Endodermal cell (in vitro differentiated cells): ENCODE measurements at regions not wholly inside any gene's neighbourhood (a gene's known extent, or its start where the extent isn't known, plus 50 kb on each side); places are given as distances from the start of the nearest gene placed in this dataset.
"Not testable (repeated sequence)": the region's sequence is repeated elsewhere in the genome, so short reads cannot be mapped to it uniquely, and the experiment has no call there.

Experiments
- DNase-seq: peaks from one replicate; pipeline ENCODE4 v3.0.0-alpha.2; 2017
- H3K27ac ChIP-seq: 2 replicates; pipeline ENCODE4 v1.5.1; 2013; ENCODE audit warnings: mild to moderate bottlenecking, low read depth, low read length, moderate library complexity
- H3K27me3 ChIP-seq: 2 replicates; pipeline ENCODE4 v1.6.1; 2013; ENCODE audit warnings: mild to moderate bottlenecking, low read length, moderate library complexity; ENCODE audit not compliant: insufficient read depth, control insufficient read depth, poor library complexity, severe bottlenecking
- H3K36me3 ChIP-seq: 2 replicates; pipeline ENCODE4 v1.7.0; 2013; ENCODE audit warnings: mild to moderate bottlenecking, low read length, moderate library complexity; ENCODE audit not compliant: control insufficient read depth, insufficient read depth
- H3K4me1 ChIP-seq: one replicate; pipeline ENCODE4 v1.7.0; 2013; ENCODE audit warnings: low read length; ENCODE audit not compliant: control insufficient read depth, insufficient read depth
- H3K4me3 ChIP-seq: 2 replicates; pipeline ENCODE4 v1.5.1; 2013; ENCODE audit warnings: mild to moderate bottlenecking, low read length, moderate library complexity
- H3K9ac ChIP-seq: 2 replicates; pipeline ENCODE4 v1.6.1; 2013; ENCODE audit warnings: mild to moderate bottlenecking, low read length, moderate library complexity; ENCODE audit not compliant: poor library complexity, severe bottlenecking; ENCODE audit errors: extremely low read depth
- H3K9me3 ChIP-seq: 2 replicates; pipeline ENCODE4 v1.6.1; 2013; ENCODE audit warnings: mild to moderate bottlenecking, low read length, moderate library complexity; ENCODE audit not compliant: control insufficient read depth
- H3K27ac Mint-ChIP-seq: 2 replicates; pipeline ENCODE4 v1.8.0; 2020; ENCODE audit warnings: mixed read lengths
- H3K27me3 Mint-ChIP-seq: 2 replicates; pipeline ENCODE4 v1.8.0; 2021; ENCODE audit warnings: mild to moderate bottlenecking, mixed read lengths; ENCODE audit not compliant: insufficient read depth
- H3K36me3 Mint-ChIP-seq: 2 replicates; pipeline ENCODE4 v1.8.0; 2020; ENCODE audit warnings: low read depth, mixed read lengths
- H3K4me1 Mint-ChIP-seq: 2 replicates; pipeline ENCODE4 v1.8.0; 2020; ENCODE audit warnings: mixed read lengths
- H3K4me3 Mint-ChIP-seq: 2 replicates; pipeline ENCODE4 v1.8.0; 2020; ENCODE audit warnings: mild to moderate bottlenecking, moderate library complexity, mixed read lengths
- H3K9me3 Mint-ChIP-seq: 2 replicates; pipeline ENCODE4 v1.8.0; 2020; ENCODE audit warnings: mild to moderate bottlenecking, mixed read lengths
- CTCF ChIP-seq: fragments of 200-600 bp; sonication (generic); conservative IDR thresholded peaks from 2 replicates; pipeline ENCODE4 v1.5.0; 2021; ENCODE audit warnings: antibody characterized with exemption, mild to moderate bottlenecking
- WGBS, 2 experiments: methylation state at CpG; one replicate each; pipeline versions ENCODE4 v1.1.5 to v1.1.7; 2013; ENCODE audit warnings: missing lambda C conversion rate in 2 of 2, mixed read lengths in 1 of 2; ENCODE audit not compliant: insufficient coverage in 1 of 2, insufficient read length in 1 of 2; 5-methylcytosine and 5-hydroxymethylcytosine counted together

GRCh38 chrX:137930533-137930932, 364.6 kb downstream of the ZIC3 start:
- H3K27me3 ChIP-seq = no peaks in the 10 kb centered on the region
- H3K36me3 ChIP-seq = no peaks in the 10 kb centered on the region
- H3K36me3 Mint-ChIP-seq = peaks cover 13% of the 10 kb centered on the region
- TF ChIP-seq CTCF = no peak
- no peaks in the 10 kb centered on the region for H3K4me1 ChIP-seq
- H3K27ac Mint-ChIP-seq = no peak overlapping the region
- peaks cover 6% of the 10 kb centered on the region for H3K4me1 Mint-ChIP-seq
- H3K9me3 ChIP-seq = peaks cover 18% of the 10 kb centered on the region
- WGBS, 2 experiments = 51 to 60% methylated on average over 1 to 2 of the region's 2 CpGs
- H3K9ac ChIP-seq = no peak overlapping the region
- H3K27me3 Mint-ChIP-seq = no peaks in the 10 kb centered on the region
- no peak overlapping the region for H3K4me3 Mint-ChIP-seq
- H3K4me3 ChIP-seq = no peak overlapping the region
- no peak for DNase-seq
- no peak overlapping the region for H3K27ac ChIP-seq
- peaks cover 44% of the 10 kb centered on the region for H3K9me3 Mint-ChIP-seq

GRCh38 chrX:137934214-137934613, 368.3 kb downstream of the ZIC3 start:
- not testable (repeated sequence) for H3K27ac Mint-ChIP-seq, H3K27me3 Mint-ChIP-seq

GRCh38 chrX:137934887-137935286, 369.0 kb downstream of the ZIC3 start:
- not testable (repeated sequence) for H3K27me3 Mint-ChIP-seq, H3K27ac ChIP-seq, H3K9ac ChIP-seq, H3K27ac Mint-ChIP-seq, H3K36me3 ChIP-seq, DNase-seq, H3K4me1 Mint-ChIP-seq, H3K27me3 ChIP-seq, H3K4me1 ChIP-seq, H3K4me3 ChIP-seq, H3K4me3 Mint-ChIP-seq
- WGBS, 2 experiments = 98% methylated on average over 3 of the region's 4 CpGs; no CpG with 5 or more reads in 1 of the 2 experiments
- H3K9me3 Mint-ChIP-seq = peaks cover 79% of the 10 kb centered on the region
- peaks cover 13% of the 10 kb centered on the region for H3K36me3 Mint-ChIP-seq
- peaks cover 20% of the 10 kb centered on the region for H3K9me3 ChIP-seq

More at GRCh38 chrX:137934214-137934613, 368.3 kb downstream of the ZIC3 start:
- 100% methylated on average over 1 of the region's 1 CpG; no CpG with 5 or more reads in 1 of the 2 experiments for whole genome bisulfite sequencing, 2 experiments
- peaks cover 77% of the 10 kb centered on the region for H3K9me3 Mint-ChIP-seq
- not testable (repeated sequence) for H3K9ac ChIP-seq, H3K36me3 ChIP-seq, H3K4me3 ChIP-seq, H3K27ac ChIP-seq, H3K27me3 ChIP-seq, H3K4me1 Mint-ChIP-seq, H3K4me3 Mint-ChIP-seq, DNase-seq, H3K4me1 ChIP-seq
- peaks cover 20% of the 10 kb centered on the region for H3K9me3 ChIP-seq
- peaks cover 13% of the 10 kb centered on the region for H3K36me3 Mint-ChIP-seq

GRCh38 chrX:137945470-137945869, 379.5 kb downstream of the ZIC3 start:
- no peaks in the 10 kb centered on the region for H3K9me3 ChIP-seq
- no peak for DNase-seq
- no peaks in the 10 kb centered on the region for H3K27me3 ChIP-seq
- 75 to 80% methylated on average over 1 to 4 of the region's 6 CpGs for WGBS, 2 experiments
- H3K4me1 Mint-ChIP-seq = no peaks in the 10 kb centered on the region
- no peak for TF ChIP-seq CTCF
- no peaks in the 10 kb centered on the region for H3K36me3 ChIP-seq
- no peak overlapping the region for H3K27ac ChIP-seq
- peaks cover 2% of the 10 kb centered on the region for H3K36me3 Mint-ChIP-seq
- H3K27ac Mint-ChIP-seq = no peak overlapping the region
- H3K9ac ChIP-seq = no peak overlapping the region
- no peak overlapping the region for H3K4me3 ChIP-seq
- no peaks in the 10 kb centered on the region for H3K27me3 Mint-ChIP-seq
- H3K4me3 Mint-ChIP-seq = no peak overlapping the region
- peaks cover 61% of the 10 kb centered on the region for H3K9me3 Mint-ChIP-seq
- no peaks in the 10 kb centered on the region for H3K4me1 ChIP-seq
